Ectodermal cell (in vitro differentiated cells): ENCODE measurements at regions not wholly inside any gene's neighbourhood (a gene's known extent, or its start where the extent isn't known, plus 50 kb on each side); places are given as distances from the start of the nearest gene placed in this dataset.
"Not testable (repeated sequence)": the region's sequence is repeated elsewhere in the genome, so short reads cannot be mapped to it uniquely, and the experiment has no call there.

Experiments used
- H3K27ac ChIP-seq: 2 replicates; pipeline ENCODE4 v1.7.0; 2013; ENCODE audit warnings: mild to moderate bottlenecking, low read depth, low read length; ENCODE audit not compliant: insufficient read depth, poor library complexity, severe bottlenecking
- H3K27me3 ChIP-seq: 2 replicates; pipeline ENCODE4 v1.7.0; 2013; ENCODE audit warnings: mild to moderate bottlenecking, low read length; ENCODE audit not compliant: insufficient read depth, control insufficient read depth, poor library complexity, severe bottlenecking
- H3K36me3 ChIP-seq: one replicate; pipeline ENCODE4 v1.7.0; 2013; ENCODE audit warnings: low read length; ENCODE audit not compliant: control insufficient read depth, insufficient read depth
- H3K4me1 ChIP-seq: one replicate; pipeline ENCODE4 v1.7.0; 2013; ENCODE audit warnings: low read length; ENCODE audit not compliant: control insufficient read depth, insufficient read depth
- H3K4me3 ChIP-seq: 2 replicates; pipeline ENCODE4 v1.7.0; 2013; ENCODE audit warnings: low read depth, low read length, control low read depth; ENCODE audit not compliant: insufficient read depth
- H3K9me3 ChIP-seq: 2 replicates; pipeline ENCODE4 v1.7.0; 2013; ENCODE audit warnings: mild to moderate bottlenecking, low read length, moderate library complexity; ENCODE audit not compliant: control insufficient read depth
- WGBS, 2 experiments: methylation state at CpG; one replicate each; pipeline ENCODE4 v1.1.7; 2013; ENCODE audit warnings: missing lambda C conversion rate in 2 of 2; 5-methylcytosine and 5-hydroxymethylcytosine counted together

GRCh38 chr4:14337892-14338584, 664.2 kb upstream of the CPEB2 start:
- Histone ChIP-seq H3K4me1 (no peaks in the 10 kb centered on the region), H3K9me3 (no peaks in the 10 kb centered on the region), H3K4me3 (no peak overlapping the region), H3K36me3 (no peaks in the 10 kb centered on the region), H3K27me3 (no peaks in the 10 kb centered on the region), H3K27ac (no peak overlapping the region)
- WGBS, 2 experiments, result 82 to 93% methylated on average over 1 to 2 of the region's 2 CpGs

GRCh38 chr4:14338585-14339265, 663.6 kb upstream of the CPEB2 start:
- 96 to 97% methylated on average over 4 of the region's 4 CpGs for WGBS, 2 experiments

GRCh38 chr4:14339715-14340114, 662.6 kb upstream of the CPEB2 start:
- 89 to 92% methylated on average over 5 of the region's 5 CpGs for WGBS, 2 experiments
- Histone ChIP-seq H3K27me3 (no peaks in the 10 kb centered on the region), H3K27ac (no peak overlapping the region), H3K36me3 (no peaks in the 10 kb centered on the region), H3K4me3 (no peak overlapping the region), H3K9me3 (no peaks in the 10 kb centered on the region), H3K4me1 (no peaks in the 10 kb centered on the region)

More at GRCh38 chr4:14338585-14339265, 663.6 kb upstream of the CPEB2 start:
- H3K27me3 ChIP-seq, result no peaks in the 10 kb centered on the region
- H3K27ac ChIP-seq, result no peak overlapping the region
- no peaks in the 10 kb centered on the region for H3K4me1 ChIP-seq
- H3K4me3 ChIP-seq, result no peak overlapping the region
- no peaks in the 10 kb centered on the region for H3K9me3 ChIP-seq
- H3K36me3 ChIP-seq, result no peaks in the 10 kb centered on the region

- Histone ChIP-seq H3K27ac (no peak overlapping the region), H3K9me3 (no peaks in the 10 kb centered on the region), H3K36me3 (no peaks in the 10 kb centered on the region), H3K4me1 (no peaks in the 10 kb centered on the region), H3K4me3 (no peak overlapping the region), H3K27me3 (no peaks in the 10 kb centered on the region)
- WGBS, 2 experiments, result 82 to 88% methylated on average over 3 to 4 of the region's 4 CpGs
Measured at GRCh38 chr4:14340321-14340720, 662.0 kb upstream of the CPEB2 start.

DNA sequence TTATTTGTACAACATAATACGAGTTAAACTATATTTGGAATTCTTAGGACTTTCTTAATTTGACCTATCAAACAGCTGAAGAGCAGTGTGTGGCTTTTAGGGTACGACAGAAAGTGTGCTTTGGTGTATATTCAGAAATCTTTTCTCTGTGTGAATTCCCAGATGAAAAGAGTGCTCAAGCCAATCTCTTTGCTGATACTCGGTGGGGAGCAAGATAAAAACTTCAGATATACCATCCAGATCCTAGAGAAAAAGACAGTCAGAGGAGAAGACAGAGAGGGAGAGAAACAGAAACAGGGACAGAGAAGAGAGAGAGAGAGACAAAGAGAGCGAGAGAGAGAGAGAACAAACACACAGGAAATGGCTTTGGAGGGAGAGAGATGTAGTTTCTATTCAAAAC, 658.3 kb upstream of the CPEB2 start:
- Histone ChIP-seq H3K27me3 (no peaks in the 10 kb centered on the region), H3K9me3 (no peaks in the 10 kb centered on the region), H3K27ac (no peak overlapping the region), H3K36me3 (no peaks in the 10 kb centered on the region), H3K4me1 (no peaks in the 10 kb centered on the region), H3K4me3 (no peak overlapping the region)
- WGBS, 2 experiments, result 82 to 87% methylated on average over 2 to 4 of the region's 4 CpGs

GRCh38 chr4:14345356-14345775, 656.9 kb upstream of the CPEB2 start:
- H3K9me3 ChIP-seq, result no peaks in the 10 kb centered on the region
- no peaks in the 10 kb centered on the region for H3K27me3 ChIP-seq
- no peak overlapping the region for H3K27ac ChIP-seq
- no peaks in the 10 kb centered on the region for H3K4me1 ChIP-seq
- 88 to 94% methylated on average over 1 of the region's 1 CpG for WGBS, 2 experiments
- H3K36me3 ChIP-seq, result no peaks in the 10 kb centered on the region
- no peak overlapping the region for H3K4me3 ChIP-seq

DNA sequence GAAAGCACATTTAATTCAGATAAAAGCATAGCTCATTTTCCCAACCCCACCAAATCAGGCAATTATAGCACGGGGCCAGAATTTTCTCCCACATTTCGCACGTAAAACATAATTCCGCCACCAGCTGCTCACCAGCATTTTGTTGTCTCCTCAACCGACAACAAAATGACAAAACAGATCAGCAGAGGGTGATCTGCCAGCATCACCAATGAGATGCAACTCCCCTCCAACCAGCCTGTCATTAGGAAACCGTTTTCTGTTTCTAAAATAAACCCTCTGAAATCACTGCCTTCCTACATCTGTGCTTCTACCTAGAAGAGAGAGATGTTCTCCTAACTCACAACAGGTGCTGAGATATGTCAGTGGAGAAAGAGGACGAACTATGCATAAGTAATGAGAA, 654.8 kb upstream of the CPEB2 start:
- 79 to 83% methylated on average over 7 of the region's 7 CpGs for WGBS, 2 experiments
- Histone ChIP-seq H3K4me3 (no peak overlapping the region), H3K27me3 (no peaks in the 10 kb centered on the region), H3K27ac (no peak overlapping the region), H3K9me3 (no peaks in the 10 kb centered on the region), H3K4me1 (no peaks in the 10 kb centered on the region), H3K36me3 (no peaks in the 10 kb centered on the region)

- no peaks in the 10 kb centered on the region for H3K36me3 ChIP-seq
- WGBS, 2 experiments, result 96 to 99% methylated on average over 2 of the region's 2 CpGs
- H3K4me3 ChIP-seq, result no peak overlapping the region
- H3K9me3 ChIP-seq, result no peaks in the 10 kb centered on the region
- H3K27ac ChIP-seq, result no peak overlapping the region
- no peaks in the 10 kb centered on the region for H3K4me1 ChIP-seq
- no peaks in the 10 kb centered on the region for H3K27me3 ChIP-seq
Measured at GRCh38 chr4:14348506-14348905, 653.8 kb upstream of the CPEB2 start.

- WGBS, 2 experiments, result 95 to 96% methylated on average over 34 of the region's 34 CpGs
- not testable (repeated sequence) for H3K4me3 ChIP-seq, H3K27ac ChIP-seq, H3K36me3 ChIP-seq, H3K4me1 ChIP-seq, H3K9me3 ChIP-seq, H3K27me3 ChIP-seq
Measured at GRCh38 chr4:14358544-14359160, 643.6 kb upstream of the CPEB2 start.

GRCh38 chr4:14359991-14360390, 642.3 kb upstream of the CPEB2 start:
- Histone ChIP-seq H3K27ac (no peak overlapping the region), H3K4me1 (no peaks in the 10 kb centered on the region), H3K9me3 (no peaks in the 10 kb centered on the region), H3K4me3 (no peak overlapping the region), H3K36me3 (no peaks in the 10 kb centered on the region), H3K27me3 (no peaks in the 10 kb centered on the region)
- WGBS, 2 experiments, result 96 to 99% methylated on average over 4 of the region's 4 CpGs
